ENCODE measurements at regions not wholly inside any gene's neighbourhood (a gene's known extent, or its start where the extent isn't known, plus 50 kb on each side); places are given as distances from the start of the nearest gene placed in this dataset.

DNA sequence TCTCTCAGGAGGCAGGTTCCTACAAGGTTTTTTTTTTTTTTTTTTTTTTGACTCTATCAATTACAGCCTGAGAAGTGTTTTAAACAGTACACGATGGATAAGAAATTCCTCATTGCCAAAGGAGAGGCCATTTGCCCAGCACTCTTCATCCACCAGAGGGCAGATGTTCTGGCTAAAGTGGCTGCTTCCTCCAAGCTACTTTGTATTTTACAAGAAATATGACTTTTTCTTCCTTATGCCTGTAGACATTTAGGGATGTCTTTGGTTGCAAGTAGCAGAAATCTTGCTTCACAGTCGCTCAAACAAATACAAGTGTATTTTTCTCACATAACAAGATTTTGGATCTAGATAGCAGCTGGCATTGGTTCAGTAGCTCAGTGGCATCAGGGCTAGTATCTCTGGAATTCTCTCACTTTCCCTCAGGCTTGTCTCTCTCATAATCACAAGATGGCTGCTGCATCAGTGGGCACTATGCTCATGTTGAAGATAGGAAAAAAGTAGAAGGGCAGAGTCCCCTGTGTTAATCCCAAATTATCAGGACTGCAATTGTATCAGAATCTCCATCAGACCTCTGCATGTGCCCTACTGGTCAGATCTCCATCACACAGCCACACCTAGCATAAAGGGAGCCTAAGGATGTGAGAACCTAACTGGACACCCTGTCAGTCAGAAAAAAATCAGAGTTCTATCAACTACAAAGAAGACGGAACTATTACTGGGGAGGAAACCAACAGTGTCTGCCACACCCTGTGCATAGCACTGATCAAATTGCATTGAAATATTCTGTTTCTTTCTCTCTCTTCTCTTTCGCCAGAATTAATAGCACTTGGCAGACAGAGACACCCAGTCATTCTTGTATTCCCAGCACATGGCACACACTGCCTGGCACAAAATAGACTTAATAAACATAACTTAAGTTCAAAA, 138.9 kb upstream of the COL8A1 start:
- DNase-seq: peak in 1 of 2 experiments; percentile 6

DNA sequence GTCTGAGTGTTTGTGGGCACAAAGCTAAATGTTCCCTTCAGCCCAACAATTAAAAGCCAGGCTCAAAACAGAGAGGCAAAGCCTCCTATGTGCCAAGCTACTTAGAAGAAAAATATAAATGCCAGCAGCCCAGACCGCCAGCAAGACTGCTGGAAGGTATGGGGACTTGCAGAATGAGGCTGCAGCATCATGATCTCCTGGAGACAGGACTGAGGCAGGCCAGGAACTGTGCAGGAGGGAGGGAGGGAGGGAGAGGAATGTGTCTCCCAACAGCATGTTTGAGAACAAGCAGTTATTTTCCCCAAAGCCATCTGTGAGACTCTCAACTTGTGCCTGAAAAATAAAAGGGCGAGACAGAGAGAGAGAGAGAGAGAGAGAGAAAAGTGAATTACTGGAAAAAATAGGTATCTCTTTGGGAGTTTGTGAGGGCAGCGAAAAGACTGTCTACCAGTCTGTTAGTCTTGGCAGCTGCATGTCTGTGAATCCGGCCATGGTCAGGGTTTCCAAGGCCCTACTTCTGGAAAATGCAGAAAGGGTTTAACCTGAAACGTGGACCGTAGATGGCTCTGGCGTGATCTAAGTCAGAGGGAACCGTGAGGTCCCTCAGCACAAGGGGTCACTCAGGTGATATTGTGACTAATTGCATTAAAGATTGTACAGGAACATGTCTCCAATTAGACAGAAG, 139.7 kb upstream of the COL8A1 start:
- no peak for DNase-seq

GRCh38 chr3:99487894-99488293, 150.5 kb upstream of the COL8A1 start:
- no peak for DNase-seq

DNA sequence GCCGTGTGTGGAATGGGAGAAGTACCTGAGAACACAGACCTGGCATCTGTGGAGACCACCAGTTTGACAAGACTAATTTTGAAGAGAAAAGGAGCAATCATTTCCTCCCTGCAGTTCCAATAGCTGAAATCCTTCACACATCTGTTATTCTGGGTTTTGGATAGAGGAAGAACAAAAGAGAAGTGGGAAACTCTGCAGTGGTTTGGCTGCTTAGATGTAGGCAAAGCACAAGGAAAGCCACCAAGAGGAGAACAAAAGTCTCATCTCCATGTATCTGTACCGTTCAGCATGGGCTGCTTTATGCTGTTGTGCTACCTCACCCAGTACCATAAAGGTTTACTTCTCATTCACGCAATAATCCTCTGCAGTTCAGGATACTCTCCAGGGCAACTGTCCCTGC, 153.1 kb upstream of the COL8A1 start:
- DNase-seq: no peak

DNA sequence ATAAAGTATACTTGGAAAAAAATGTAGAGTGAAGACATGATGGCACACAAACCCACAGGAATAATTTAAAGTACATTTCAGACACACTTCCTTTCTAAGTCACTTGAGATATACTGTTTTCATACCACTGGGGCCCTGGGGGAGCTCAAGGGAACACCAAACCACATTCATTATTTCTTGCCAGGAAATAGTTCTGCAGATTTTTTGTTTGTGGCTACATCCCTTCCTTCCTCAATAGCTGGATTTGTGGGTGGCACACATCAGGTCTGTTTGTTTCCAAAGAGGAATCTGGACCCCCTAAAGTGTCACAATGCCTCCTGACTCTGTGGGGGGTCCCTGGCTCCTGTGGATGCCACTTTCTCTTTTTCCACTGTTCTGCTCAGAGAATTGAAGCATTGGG, 153.5 kb upstream of the COL8A1 start:
- DNase-seq: no peak

- DNase-seq: no peak
These were observed 154.6 kb upstream of the COL8A1 start for GRCh38 chr3:99483841-99484240.

- no peak for DNase-seq
These were observed 156.2 kb upstream of the COL8A1 start for GRCh38 chr3:99482191-99482590.

- no peak for DNase-seq
These were observed 156.8 kb upstream of the COL8A1 start for GRCh38 chr3:99481561-99481960.

GRCh38 chr3:99479768-99480167, 158.6 kb upstream of the COL8A1 start:
- DNase-seq: no peak

DNA sequence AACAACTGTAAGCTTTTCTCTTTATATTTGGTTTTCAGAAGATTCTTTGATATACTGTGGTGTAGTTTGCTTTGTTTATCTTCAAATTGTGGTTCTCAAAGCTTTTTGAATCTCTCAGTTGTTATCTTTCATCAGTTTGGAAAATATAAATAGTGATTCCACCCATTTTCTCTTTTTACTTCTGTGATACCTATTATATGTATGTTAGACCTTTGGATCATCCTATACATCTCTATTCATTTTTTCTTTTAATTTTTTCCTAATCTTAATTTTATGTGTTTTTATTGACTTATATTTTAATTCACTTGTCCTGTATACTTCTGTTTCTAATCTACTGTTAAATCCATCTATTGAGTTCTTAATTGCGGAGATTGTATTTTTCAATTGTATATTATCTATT, 160.7 kb upstream of the COL8A1 start:
- no peak for DNase-seq

GRCh38 chr3:99475229-99475628, 163.2 kb upstream of the COL8A1 start:
- DNase-seq: no peak

GRCh38 chr3:99474776-99475175, 163.6 kb upstream of the COL8A1 start:
- DNase-seq: no peak

DNA sequence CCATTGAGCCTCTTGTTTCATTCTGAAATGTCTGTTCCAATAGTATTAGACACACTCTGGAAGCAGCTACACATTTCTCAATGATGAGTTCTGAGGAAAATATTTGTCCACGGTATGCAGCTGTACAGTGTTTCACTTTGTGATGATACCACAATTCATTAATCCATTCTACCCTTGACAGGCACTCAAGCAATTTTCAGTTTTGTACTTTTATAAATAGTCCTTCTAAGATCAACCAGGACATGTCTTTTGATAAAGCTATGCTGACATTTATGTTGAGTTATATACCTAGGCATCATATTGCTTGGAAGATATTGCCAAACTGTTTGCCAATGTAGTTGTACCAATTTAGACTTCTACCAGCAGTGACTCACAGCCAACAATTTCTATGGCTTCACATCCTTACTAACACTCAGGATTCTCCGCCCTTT, 165.1 kb upstream of the COL8A1 start:
- no peak for DNase-seq

- no peak for DNase-seq
These were observed 166.0 kb upstream of the COL8A1 start for GRCh38 chr3:99472385-99472784.

DNA sequence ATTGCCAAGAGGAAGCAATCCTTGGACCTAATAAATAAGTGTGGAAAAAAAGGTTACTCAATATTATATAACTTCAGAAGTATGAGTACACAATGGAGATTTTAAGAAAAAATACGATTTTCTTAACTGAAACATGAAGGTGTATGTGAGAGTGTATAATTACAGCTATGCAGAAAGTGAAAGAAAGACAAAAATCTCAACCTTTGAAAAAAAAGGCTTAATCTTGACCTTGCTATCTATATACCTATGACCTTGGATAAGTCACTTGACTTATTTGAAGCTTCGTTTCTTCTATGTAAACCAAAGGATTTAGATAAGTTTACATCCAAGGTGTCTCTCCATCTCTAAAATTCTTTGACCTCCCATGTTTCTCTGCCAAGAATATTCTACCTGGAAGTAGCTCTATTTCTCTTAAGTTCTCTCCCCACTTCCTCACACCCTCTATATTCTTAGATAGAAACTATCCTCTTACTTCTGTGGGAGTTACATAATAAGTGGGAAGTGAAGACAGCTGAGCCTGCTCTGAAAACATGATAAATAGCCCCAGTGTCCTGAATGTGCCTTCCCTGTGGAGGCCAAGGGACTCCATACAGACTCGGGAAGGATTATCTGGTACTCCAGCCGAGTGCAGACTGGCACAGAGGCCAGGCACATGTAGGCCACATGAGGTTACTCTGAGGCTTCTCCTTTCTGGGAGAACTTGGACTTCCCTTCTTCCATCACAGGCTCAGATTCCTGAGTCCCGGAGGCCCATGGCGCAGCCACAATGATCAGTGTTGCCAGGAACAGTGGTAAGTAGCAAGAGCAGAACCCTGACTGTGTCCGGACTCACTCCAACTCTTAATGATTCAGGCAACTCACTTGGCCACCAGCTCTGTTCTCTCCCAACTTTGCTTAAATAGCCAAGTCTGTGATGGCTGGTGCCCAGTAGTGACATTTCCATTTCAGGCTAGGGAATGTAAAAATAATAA, 166.8 kb upstream of the COL8A1 start:
- DNase-seq: no peak

GRCh38 chr3:99470841-99471240, 167.6 kb upstream of the COL8A1 start:
- DNase-seq: no peak

GRCh38 chr3:99468918-99469317, 169.5 kb upstream of the COL8A1 start:
- no peak for DNase-seq

DNA sequence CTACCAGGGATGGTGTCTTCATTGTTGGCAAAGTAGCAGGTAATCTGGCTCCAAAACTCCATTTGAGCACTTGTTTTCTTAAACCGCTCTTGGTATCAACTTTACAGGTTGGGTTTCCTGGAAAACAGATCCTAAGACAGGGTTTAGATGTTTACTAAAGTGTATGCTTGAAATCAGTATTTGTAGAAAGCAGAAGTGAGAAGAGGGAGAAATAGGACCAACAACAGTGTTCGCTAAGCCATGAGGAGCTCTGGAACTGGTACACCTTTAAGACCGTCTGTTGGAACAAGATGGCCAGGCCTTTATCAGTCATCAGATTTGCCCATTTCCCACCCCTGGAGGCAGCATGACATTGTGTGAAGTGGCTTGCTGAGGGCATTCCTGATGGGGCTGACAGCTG, 171.0 kb upstream of the COL8A1 start:
- DNase-seq: no peak

DNA sequence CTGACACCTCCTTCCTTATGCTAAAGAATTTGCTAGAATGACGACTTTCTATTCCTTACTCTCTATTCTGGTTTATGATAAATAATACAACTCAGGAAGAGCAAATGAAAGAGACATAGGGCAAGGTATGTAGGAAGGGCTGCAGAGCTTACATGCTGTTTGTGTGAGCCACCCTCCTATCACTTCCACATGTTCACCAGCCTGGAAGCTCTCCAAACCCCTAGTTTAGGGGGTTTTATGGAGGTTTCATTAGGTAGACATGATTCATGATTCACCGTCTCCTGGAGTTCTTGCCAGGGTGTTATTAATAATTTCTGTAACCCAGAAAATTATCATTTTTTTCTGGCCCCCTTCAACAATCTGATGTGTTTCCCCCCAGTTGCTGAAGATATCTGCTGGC, 172.1 kb upstream of the COL8A1 start:
- no peak for DNase-seq

GRCh38 chr3:99458013-99458412, 180.4 kb upstream of the COL8A1 start:
- no peak for DNase-seq

- DNase-seq: no peak
These were observed 195.8 kb upstream of the COL8A1 start for GRCh38 chr3:99442599-99442998.

DNA sequence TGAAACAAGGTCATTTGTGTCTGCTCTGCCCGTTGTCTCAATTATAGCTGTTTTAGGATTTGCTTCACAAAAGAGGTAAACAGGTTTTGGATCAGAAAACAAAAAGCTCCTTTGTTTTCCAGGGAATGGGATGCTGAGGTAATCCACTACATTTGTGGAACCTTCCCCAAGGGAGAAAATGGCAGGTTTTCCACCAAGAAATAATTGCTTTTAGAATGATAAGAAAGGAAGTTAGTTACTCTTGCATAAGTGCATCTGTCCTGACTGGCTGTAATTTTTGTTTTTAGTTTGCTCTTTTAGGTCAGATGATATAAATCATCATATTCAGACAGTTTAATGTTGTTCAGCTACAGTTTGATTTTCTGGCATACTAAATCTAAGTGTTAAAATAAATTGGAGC, 198.5 kb upstream of the COL8A1 start:
- DNase-seq: no peak

- DNase-seq: no peak
These were observed 204.2 kb upstream of the COL8A1 start for GRCh38 chr3:99434190-99434589.
